HL-60 (cell line): ENCODE measurements at regions not wholly inside any gene's neighbourhood (a gene's known extent, or its start where the extent isn't known, plus 50 kb on each side); places are given as distances from the start of the nearest gene placed in this dataset.

Source experiments
- GABPA ChIP-seq: IDR thresholded peaks from 2 replicates; pipeline ENCODE4 v1.6.1; 2012; ENCODE audit warnings: low read depth
- POLR2AphosphoS5 ChIP-seq: IDR thresholded peaks from 2 replicates; pipeline ENCODE4 v1.6.1; 2012; ENCODE audit warnings: low read depth
- TF ChIP-seq, protein P1 (sequence below): IDR thresholded peaks from one replicate; pipeline ENCODE4 v1.5.1; 2011; ENCODE audit warnings: low read length, control low read depth, inconsistent platforms; ENCODE audit not compliant: insufficient read depth
- TF ChIP-seq, protein P2 (sequence below): IDR thresholded peaks from 2 replicates; pipeline ENCODE4 v1.6.1; 2012; ENCODE audit warnings: low read depth; ENCODE audit not compliant: insufficient replicate concordance

DNA sequence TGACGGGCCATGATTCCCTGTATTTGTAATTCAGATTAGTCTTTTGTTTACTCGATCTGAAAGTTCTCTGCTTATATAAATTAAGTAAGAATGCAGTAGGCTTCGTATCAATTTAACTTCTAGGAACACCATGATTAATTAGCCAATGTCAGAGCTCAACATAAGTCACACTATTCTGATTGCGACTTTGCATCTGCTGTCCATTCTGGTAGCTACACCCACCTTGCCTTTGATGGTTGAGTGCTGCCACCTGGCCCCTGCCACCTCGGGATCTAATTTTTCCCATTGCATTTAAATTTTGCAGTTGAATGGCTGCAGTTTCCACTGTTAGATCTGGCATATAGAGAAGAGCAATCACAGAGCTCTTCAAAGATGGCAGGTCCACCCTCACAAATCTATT, 140.0 kb downstream of the LTN1 start:
- TF ChIP-seq, protein P1, sequence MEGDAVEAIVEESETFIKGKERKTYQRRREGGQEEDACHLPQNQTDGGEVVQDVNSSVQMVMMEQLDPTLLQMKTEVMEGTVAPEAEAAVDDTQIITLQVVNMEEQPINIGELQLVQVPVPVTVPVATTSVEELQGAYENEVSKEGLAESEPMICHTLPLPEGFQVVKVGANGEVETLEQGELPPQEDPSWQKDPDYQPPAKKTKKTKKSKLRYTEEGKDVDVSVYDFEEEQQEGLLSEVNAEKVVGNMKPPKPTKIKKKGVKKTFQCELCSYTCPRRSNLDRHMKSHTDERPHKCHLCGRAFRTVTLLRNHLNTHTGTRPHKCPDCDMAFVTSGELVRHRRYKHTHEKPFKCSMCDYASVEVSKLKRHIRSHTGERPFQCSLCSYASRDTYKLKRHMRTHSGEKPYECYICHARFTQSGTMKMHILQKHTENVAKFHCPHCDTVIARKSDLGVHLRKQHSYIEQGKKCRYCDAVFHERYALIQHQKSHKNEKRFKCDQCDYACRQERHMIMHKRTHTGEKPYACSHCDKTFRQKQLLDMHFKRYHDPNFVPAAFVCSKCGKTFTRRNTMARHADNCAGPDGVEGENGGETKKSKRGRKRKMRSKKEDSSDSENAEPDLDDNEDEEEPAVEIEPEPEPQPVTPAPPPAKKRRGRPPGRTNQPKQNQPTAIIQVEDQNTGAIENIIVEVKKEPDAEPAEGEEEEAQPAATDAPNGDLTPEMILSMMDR: no peak
- TF ChIP-seq POLR2AphosphoS5: no peak
- no peak for TF ChIP-seq GABPA
- TF ChIP-seq, protein P2, sequence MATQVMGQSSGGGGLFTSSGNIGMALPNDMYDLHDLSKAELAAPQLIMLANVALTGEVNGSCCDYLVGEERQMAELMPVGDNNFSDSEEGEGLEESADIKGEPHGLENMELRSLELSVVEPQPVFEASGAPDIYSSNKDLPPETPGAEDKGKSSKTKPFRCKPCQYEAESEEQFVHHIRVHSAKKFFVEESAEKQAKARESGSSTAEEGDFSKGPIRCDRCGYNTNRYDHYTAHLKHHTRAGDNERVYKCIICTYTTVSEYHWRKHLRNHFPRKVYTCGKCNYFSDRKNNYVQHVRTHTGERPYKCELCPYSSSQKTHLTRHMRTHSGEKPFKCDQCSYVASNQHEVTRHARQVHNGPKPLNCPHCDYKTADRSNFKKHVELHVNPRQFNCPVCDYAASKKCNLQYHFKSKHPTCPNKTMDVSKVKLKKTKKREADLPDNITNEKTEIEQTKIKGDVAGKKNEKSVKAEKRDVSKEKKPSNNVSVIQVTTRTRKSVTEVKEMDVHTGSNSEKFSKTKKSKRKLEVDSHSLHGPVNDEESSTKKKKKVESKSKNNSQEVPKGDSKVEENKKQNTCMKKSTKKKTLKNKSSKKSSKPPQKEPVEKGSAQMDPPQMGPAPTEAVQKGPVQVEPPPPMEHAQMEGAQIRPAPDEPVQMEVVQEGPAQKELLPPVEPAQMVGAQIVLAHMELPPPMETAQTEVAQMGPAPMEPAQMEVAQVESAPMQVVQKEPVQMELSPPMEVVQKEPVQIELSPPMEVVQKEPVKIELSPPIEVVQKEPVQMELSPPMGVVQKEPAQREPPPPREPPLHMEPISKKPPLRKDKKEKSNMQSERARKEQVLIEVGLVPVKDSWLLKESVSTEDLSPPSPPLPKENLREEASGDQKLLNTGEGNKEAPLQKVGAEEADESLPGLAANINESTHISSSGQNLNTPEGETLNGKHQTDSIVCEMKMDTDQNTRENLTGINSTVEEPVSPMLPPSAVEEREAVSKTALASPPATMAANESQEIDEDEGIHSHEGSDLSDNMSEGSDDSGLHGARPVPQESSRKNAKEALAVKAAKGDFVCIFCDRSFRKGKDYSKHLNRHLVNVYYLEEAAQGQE: no peak
